GM19328 (cell line): ENCODE measurements at regions not wholly inside any gene's neighbourhood (a gene's known extent, or its start where the extent isn't known, plus 50 kb on each side); places are given as distances from the start of the nearest gene placed in this dataset.
"Not testable (repeated sequence)": the region's sequence is repeated elsewhere in the genome, so short reads cannot be mapped to it uniquely, and the experiment has no call there.

ENCODE experiments used
- ATAC-seq: cut with Tn5 transposase; IDR thresholded peaks from one replicate; pipeline ENCODE4 v1.9.1; 2021; ENCODE audit warnings: mild to moderate bottlenecking, moderate library complexity; ENCODE audit not compliant: unreplicated experiment

DNA sequence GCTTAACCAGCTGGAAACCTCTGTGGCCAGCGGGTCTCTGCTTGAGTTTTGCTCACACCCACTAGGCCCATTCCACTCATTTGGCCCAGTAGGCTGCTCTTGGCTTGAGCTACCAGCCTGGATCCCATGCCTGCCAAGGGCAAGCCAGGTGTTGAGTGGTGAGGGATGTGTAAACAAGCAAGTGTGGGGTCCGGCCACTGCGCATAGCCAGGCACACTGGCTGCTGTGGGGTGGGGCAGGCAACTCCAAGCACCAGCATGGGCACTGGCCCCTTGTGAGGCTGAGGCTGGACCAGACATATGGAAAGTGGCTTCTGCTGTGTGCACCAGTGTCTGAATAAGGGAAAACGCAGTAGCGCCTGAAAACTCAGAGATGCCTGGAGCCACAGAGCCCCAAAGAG is 732.7 kb downstream of the NR4A2 start:
- no peak for ATAC-seq

DNA sequence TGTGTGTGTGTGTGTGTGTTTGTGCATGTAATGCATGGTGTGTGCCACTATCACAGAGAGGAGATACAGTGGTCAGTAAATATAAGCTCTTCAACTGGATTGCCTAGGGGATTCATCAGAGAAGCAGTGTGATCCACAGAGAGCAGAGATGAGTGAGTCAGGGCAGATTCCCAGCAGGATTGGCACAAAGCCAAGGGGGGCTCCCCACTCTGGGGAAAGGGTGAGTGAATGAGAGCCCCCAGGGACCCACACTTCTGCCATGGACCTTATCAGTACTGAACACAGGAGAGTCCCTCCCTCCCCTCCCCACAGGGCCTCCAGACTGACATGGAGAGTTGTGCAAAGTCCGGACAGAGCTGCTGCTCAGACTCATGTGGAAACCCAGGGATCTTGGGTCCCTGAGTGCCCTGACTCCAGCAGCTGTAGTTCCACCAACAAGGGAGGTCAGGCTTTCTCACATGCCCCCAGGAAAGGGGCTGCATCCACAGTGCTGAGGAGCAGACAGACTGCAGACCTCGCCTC is 748.8 kb downstream of the NR4A2 start:
- ATAC-seq, result no peak

DNA sequence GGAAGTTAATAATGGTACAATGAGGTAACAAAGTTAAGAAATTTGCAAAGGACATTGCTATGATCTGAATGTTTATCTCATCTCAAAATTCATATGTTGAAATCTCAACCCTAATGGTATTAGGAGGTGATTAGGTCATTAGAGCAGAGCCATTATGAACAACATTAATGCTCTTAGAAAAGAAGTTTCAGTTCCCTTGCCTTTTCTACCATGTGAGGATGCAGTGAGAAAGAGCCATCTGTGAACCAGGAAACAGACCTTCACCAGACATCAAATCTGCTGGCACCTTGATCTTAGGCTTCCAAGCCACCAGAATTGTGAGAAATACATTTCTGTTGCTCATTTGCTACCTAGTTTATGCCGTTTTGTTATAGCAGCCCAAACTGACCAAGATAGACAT is 757.6 kb downstream of the NR4A2 start:
- no peak for ATAC-seq

DNA sequence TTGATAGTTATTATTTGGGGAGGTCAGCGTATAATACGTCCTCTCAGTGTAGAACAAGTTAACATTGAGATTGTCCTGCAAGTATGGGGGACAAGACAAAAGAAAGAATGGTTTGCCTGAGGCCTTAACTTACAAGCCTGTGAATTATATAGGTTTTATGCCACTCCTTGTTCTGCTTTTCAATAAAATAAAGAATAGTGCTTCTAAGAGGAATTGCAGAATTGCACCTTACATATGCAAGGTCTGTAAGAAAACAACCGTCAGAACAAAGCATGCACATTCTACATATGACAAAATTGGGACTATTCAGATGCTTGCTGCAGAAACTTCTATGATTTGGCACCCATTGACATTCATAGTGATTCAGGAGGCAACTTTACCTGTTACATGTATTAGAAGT is 785.0 kb downstream of the NR4A2 start:
- no peak for ATAC-seq

DNA sequence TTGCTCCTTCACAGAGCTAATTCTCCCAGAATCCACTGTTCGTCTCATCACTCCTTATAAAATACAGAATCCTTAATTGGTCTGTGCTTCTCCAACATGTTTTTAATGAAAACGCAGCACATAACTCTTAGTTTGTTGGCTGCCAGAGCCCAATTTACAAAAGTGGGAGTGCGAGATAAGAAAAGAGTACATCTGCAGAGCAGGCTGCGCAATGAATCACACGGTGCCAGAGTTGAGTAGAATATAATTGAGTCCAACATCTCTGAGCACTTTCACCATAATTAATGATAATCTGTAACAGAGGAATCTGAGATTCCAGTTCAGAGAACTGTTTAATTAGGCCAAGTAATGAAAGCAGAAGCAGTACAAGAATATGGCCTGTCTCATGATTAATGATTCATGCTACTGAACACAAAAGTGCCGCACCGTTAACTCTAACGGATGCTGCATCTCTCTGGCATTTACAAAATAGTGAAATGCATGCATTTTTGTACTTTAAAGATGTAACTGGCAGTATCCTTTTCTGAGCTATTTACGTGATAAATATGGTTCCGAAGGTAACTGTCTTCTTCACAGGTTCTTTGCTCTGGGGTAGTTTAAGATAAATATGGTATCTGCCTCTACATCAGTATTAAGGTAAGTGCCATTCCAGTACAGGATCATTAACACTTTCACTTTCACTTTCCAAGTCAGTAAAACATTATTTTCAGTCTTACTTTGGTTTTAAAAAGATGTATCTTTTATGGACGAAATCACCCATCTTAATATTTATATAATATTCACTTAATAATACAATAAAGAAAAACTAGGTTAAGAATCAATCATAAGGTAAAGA is 785.6 kb downstream of the NR4A2 start:
- no peak for ATAC-seq

DNA sequence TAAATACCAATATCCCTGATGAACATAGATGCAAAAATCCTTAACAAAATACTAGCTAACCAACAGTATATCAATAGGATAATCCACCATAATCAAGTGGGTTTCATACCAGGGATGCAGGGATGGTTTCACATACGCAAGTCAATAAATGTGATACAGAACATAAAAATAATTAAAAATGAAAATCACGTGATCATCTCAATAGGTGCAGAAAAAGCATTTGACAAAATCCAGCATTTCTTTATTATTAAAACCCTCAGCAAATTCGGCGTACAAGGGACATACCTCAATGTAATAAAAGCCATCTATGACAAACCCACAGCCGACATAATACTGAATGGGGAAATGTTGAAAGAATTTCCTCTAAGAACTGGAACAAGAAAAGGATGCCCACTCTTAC is 793.5 kb downstream of the NR4A2 start:
- ATAC-seq, result not testable (repeated sequence)

DNA sequence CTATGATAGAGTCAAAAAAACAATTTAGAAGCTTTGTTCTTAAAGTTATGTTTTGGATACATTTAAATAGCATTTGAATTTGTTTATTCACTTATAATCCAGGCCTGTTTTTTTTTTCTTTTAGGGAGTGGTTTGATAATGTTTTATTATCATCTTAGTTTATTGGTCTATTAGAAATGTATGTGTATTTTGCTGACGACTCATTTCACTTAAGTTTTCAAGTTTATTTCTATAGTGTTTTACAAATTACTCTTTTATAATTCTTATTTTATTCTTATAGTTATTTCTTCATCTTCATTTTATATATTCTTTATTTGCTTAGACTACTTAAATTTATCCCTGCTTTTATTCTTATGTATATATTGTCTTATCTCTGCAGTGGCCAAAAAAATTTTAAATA is 804.5 kb downstream of the NR4A2 start:
- no peak for ATAC-seq

DNA sequence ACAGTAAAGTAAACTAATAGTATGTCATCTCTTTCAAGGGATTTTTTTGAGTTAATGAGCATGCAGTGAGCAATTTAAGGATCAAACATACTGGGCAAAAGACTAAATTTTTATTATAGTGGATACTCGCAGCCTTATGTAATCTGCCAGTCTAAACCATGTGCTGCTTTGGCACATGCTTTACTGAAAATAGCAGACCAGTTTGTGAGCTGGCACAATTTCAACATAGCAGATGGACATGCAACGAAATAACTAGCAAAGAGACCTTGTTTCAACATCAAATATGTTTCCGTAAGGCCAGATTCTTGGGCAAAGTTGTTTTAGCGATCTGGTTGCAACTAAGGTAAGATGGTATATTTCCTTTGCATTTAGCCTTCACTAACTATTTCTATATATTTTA is 807.3 kb downstream of the NR4A2 start:
- ATAC-seq, result no peak

DNA sequence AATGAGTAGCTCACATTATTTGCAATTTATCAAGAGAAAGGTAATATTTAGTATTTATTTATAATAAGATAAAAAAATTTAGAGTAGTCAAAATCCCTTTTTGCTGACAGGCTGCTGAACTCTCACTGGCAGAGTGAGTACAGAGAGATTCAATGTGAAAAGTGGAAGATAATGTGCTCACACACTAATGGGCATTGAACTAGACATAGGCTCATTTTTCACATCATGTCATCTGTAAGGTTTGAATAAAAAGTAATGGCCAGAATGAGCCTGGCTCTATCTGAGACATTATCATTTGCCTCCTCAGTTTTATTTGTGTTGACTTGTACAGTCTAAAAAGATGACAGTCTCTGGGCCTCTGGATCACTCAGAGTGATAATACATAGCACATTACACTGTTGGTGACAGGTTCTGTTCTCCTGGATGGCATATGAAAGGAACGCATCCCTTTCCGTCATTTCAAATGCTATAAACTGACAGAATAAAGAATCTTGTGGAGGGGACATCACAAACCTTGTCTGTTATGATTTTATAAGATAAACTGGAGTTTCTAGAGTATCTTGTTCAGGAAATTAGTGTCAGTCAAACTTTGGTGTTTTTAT is 812.9 kb downstream of the NR4A2 start:
- no peak for ATAC-seq

DNA sequence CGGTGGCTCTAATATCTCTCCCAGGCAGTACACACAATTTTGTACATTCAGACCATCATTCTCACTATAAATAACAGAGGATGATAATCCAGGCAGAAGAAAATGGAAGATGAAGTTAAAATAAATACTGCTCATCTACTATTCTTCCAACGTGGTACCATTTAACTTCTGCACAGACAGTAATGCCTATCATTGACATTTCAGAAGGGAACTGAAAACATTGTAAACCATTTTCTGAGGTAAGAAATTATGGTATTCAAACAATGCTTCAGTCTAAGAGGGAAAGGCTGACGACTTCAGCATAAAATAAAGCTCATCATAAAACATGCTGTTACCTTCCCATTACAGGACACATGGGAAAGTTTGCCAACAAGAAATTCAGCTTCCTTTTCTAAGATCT is 814.4 kb downstream of the NR4A2 start:
- no peak for ATAC-seq

DNA sequence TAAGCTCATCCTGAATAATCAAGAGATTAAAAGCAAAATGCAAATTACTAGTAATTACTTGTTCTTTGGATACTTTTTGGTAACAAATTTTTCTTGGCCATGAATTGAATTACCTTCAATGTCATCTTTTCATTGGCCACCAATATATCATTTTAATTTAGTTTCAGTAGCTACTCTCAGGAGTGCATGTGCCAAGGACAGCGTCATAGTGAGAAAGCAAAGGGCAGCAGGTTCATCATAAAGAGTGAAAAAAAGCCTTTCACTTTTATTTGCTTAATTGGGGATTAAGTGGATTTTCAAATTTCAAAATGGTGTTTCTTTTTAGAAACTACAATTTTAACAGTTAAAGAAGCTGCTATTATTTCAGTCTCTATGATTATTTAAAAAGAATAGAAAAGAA is 815.2 kb downstream of the NR4A2 start:
- no peak for ATAC-seq

DNA sequence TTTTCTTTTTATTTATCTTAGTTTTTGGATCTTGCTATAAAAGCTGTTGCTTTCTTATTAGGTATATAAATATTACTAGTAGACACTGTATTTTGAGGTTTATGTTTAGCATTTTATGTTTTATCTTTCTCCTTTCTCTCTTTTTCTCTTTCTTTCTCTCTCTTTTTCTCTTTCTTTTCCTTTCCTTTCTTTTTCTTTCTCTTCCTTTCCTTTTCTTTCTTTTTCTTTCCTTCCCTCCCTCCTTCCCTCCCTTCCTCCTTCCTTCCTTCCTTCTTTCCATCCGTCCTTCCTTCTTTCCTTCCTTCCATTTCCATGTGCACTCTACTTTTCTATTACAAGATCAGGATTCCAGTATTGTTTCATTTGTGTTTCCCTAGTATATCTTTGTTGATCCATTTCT is 814.8 kb downstream of the KCNJ3 start:
- no peak for ATAC-seq

DNA sequence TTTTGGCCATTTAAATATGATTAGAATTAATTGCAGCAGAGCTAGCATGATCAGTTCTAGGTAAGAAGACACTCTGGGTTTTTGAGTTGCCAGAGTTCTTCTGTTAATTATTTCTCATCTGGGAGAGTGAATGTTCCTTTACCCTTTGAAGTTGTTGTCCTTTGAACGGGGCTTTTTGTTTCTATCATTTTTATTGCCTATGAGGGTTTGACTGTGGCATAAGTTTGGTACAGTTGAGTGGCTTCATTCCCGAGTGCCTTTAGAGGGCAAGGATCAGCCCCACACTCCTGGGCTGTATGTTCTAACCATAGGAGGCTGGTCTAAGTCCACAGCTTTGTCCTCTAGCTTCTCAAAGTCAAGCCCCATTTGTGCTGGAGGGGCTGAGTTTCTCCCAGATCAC is 804.3 kb downstream of the KCNJ3 start:
- no peak for ATAC-seq

DNA sequence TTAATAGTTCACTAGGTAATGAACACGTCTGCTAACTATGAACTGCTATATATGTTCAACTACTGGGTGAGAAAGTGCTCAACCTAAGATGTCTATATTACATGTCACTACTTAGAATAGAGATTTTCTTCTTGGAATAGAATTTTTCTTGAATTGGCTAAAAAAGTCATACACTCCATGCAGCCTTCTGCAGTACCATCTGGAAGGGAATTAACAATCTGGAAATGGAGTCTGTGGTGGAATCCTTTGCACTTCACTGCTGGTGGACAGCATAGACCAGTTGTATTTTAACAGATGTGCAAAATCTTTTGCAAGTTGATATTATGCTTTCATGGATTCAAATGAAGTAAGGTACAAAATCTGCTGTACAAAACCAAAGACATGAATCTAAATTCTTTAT is 799.6 kb downstream of the KCNJ3 start:
- ATAC-seq, result no peak

DNA sequence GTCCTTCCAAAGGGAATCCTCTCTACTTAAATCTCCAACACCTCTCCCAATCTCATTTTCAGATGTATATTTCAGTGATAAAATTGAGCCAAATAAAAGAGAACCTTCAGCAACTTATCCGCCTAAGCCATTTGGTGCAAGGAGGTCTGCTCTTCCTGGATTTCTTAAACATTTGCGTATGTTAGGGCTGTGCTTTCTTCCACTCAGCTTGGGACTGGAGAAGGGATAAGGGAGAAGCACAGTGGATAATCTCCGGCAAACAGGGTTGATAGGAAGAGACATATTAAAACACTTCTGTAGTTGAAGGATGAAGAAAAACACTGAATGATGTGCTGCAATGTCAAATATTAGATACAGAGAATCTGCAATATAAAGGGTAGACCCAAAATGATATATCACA is 796.2 kb downstream of the KCNJ3 start:
- no peak for ATAC-seq

DNA sequence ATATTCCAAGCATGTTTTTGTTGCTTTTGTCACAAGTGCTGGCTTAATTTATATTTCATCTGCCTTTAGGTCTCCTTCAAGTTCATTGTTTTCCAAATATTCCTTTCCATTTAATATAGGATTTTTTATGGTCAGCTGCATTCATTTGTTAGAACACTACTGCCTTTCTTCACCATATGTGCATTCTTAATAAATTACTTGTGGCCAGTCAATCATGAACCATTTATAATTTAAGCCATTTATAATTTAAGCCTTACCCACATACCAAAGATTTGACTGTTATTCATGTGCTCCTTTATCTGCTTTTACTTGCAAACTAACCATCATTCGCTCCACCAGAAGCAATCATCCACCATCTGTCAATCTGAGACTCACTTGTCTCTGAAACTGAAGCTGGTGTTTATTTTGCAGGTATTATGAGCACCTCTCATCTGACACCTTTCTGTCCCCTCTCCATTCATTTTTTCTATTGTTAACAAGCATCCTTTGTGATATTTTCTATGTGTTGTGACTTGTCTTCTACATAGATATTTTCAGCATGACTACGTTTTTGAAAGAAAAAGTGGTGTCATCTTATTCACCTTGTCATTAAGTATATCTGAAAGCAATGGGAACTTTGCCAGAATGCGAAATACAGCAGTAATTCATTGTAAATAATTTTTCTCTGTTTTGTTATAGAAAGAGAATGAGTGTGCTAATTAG is 786.8 kb downstream of the KCNJ3 start:
- ATAC-seq, result no peak

DNA sequence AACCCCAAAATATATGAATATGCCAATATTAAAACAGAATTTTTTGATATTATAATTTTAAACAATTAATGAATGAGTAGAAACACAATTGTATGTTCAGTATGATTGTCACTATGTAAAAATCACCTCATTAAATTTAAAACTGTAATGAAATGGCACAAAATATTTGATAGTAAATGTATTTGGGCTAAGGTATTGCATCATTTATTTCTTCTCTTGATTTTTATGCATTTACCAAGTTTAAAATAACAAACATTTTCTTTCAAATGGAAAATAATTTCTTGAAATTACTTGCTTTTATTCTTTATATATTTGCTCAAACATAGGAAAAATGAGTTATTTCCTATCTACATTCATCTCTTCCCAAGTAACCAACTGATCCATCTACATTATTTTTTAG is 782.6 kb downstream of the KCNJ3 start:
- ATAC-seq, result no peak

DNA sequence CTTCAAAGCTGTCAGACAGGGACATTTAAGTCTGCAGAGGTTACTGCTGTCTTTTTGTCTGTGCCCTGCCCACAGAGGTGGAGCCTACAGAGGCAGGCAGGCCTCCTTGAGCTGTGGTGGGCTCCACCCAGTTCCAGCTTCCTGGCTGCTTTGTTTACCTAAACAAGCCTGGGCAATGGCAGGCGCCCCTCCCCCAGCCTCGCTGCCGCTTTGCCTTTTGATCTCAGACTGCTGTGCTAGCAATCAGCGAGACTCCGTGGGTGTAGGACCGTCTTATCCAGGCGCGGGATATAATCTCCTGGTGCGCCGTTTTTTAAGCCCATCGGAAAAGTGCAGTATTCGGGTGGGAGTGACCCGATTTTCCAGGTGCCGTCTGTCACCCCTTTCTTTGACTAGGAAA is 773.5 kb downstream of the KCNJ3 start:
- not testable (repeated sequence) for ATAC-seq

DNA sequence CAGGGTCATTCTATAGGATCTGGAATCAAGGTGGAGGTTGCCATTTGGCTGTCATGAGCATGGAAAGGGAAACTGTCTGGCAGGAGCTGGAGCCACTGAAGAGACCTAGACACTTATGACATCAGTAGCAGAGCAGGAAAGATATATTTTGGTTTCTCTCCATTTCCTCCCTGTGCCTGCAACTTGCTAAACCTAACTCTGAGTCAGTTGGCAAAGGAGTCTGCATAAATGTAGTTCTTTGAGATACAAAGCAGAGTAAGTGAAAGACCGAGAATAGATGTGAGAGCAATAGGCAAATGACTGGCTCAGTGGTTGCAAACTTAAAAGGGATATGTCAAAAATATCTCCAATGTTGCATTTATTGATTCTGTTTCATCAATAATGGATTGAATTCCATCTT is 757.7 kb downstream of the KCNJ3 start:
- ATAC-seq, result no peak

DNA sequence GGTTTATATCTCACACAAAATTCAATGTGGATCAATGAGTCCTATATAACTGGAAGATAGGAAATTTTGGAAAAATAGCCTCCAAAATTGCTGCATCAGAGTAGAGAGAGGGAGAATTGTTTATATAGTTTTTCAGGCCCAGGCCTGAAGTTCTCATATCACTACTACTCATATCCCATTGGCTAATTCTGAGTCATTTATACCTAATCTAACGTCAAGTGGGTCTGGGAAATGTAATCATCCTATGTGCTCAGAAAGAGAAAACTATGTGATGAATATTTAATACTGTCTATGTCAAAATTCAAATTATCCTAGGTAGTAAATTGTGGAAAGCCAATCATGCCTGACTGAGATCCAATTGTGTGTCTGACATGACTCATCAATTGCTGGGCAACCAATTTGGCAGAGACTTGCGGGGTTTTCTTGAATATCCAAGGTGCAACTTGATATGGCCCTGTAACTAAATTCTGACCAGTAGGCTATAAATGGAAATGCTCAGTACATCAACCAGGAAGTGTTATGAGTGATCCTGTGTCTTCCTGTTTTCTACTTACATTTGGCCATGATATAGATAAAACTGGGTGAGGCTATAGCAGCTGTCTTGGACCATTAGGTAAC is 744.4 kb downstream of the KCNJ3 start:
- ATAC-seq, result no peak

DNA sequence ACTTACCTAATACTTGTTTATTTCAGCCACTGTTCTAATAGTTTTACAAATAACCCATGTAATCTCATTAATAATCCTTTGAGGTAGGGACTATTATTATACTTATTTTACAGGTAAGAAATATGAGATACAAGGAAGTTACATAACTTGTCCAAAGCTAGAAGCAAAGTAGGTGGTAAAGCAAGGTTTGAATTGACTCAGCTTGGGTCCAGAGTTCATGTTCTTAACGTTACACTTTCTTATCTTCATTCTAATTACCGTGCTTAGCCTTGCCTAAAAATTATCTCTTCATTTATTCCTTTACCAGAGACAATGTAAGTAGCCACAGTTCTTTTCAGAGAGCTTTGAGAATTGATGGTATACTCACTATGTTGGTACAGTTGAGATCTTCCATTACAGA is 743.6 kb downstream of the KCNJ3 start:
- ATAC-seq, result no peak
